HUDEP-2 (cell line): ENCODE measurements at regions not wholly inside any gene's neighbourhood (a gene's known extent, or its start where the extent isn't known, plus 50 kb on each side); places are given as distances from the start of the nearest gene placed in this dataset.
"Not testable (repeated sequence)": the region's sequence is repeated elsewhere in the genome, so short reads cannot be mapped to it uniquely, and the experiment has no call there.

ENCODE experiments used
- DNase-seq, 76 experiments: peaks; one replicate each; lab custom pipeline; 2025; ENCODE audit not compliant: unreplicated experiment in 76 of 76; lab: John Stamatoyannopoulos, UW

DNA sequence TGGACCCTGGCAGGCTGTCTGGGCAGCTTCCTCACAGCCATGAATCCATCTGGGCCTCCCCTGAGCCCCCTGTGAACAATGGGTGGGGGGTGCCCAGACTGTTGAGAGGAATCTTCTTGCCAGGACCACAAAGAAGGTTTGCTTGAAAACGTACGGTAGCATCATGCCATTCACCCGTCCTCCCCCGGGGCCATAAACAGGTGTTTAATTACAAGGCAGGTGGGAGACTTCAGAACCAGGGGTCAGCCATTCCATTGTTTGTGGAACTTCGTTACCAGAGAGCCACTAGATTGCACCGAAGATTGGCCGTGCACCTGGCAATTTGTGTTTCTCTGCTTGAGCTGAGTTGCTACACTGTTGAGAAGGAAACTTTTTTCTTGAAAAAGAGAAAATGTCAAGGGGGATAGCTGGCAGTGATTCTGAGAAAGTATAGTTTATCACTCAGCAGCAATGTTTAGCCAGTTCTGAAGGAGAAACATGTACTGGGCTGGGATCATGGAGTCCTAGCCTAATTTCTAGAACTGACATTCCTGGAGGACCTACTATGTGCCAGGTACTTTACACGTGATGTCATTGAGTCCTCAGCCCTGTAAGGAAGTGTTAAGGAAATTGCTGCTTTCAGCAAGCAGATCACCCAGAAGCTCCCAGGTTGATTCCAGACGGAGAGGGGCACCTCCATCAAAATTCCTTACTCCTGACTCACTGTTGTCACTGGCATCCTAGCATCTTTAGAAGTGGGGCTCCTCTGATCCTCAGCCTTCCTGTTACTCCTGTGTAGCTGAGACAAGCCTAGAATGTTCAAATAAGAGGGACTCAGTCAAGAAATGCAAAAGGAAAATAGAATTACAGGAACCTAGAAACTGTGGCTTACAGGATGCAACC is 103.8 kb upstream of the UBE2E1 start:
- DNase-seq, result no peak

- no peak for DNase-seq
Observed at GRCh38 chr3:23704298-23704697, 101.5 kb upstream of the UBE2E1 start.

DNA sequence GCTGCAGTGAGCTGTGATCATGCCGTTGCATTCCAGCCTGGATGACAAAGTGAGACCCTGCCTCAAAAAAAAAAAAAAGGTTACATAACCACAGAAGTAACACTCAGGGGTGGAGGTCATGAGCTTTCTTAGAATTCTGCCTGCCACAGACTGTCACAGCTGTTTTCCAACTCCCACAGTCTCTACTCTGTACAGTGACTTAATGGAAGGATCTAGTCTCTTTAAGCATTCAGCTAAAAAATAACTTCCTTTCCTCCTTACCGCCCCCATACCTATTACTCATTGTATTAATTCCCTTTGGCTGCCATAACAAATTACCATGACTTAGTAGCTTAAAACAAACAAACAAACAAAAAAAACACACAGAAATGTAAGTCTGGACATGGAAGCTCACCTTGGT is 99.6 kb upstream of the UBE2E1 start:
- no peak for DNase-seq

- no peak for DNase-seq
Observed at GRCh38 chr3:23709987-23710386, 95.8 kb upstream of the UBE2E1 start.

GRCh38 chr3:23710555-23710954 is 95.2 kb upstream of the UBE2E1 start:
- DNase-seq, result no peak

DNA sequence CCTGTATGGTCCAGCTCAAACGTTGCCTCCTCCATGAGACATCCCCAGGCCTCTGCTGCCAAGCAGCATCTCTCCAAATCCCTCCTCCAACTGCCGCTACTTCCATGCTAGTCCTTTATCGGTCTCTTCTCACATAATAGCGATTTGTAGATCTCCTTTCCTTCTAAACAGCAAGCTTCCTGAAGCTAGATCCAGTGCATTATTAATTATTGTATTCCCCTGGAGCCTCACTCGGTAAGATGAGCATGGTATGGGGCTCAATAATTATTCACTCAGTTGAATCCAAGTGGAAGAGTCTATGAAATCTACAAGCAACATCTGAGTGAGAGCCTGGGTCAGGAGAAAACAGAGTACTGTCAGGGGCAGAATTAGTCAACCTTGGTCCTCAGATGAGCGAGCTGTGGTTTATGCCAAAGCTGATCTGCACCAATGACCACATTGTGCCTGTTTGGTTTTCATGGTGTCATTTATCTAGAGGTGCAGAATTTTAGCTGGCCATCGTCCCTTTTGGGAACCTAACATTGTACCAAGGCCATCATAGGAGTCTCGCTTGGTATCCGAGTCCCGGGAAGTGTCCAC is 93.8 kb upstream of the UBE2E1 start:
- DNase-seq, result no peak

DNA sequence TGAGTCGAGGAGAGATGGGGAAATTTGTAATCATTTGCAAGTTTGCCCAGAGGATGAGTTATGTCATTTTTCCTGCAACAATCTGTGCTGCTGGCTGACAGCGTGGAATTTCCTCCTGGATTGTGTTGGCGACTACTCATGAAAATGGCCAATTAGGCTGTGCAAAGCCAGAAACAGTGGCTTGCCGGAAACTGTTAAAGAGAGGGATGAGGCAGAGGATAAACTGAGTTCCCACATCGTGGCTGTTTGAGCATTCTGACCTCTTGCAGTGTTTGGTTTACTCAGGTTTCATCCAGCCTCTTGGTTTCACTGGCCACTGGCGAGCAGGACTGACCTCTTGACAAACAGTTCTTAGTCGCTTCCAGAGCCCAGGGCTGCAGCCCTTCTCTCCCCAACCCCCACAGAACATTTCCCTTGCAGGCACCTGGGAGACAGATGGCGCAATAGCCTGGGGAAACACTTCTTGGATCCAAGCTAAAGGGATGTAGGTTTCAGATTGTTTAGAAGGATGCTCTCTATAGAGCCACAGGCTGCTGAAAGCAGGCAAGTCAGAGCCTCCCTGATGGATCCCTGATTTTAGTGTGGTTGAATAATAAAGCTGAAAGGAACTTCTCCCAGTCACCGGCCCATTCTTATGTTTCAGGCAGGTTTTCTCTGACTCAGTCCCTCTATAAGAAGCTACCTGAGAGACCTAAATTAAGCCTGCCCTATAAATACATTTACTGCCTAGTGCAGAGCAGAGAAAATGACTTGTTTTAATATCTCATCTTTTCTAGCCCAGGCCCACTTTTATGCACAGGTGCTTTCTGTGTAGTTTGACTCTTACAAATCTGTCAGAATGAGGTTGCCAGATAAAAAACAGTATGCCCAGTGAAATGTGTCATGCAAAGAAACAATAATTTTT is 92.8 kb upstream of the UBE2E1 start:
- no peak for DNase-seq

GRCh38 chr3:23713641-23714040 is 92.1 kb upstream of the UBE2E1 start:
- DNase-seq, result no peak

GRCh38 chr3:23720059-23720458 is 85.7 kb upstream of the UBE2E1 start:
- DNase-seq, result no peak

DNA sequence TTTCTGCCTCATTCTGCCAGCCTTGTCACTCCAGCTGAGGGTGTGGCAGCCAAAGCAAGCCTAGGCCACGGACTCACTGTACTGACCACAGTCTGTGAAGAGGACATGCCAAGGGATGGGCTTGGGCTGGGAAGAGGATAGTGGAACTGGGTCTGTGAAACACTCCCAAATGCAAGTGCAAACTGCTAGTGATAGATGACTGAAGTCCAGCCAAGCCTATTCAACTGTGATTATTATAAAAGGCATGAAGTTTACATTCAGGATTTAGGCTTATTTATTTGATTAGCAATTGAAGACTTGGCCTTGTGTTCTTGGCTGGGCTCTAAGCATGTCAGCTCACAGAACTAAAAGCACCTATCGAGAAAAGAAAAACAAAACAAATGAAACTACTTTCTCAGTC is 84.9 kb upstream of the UBE2E1 start:
- no peak for DNase-seq

DNA sequence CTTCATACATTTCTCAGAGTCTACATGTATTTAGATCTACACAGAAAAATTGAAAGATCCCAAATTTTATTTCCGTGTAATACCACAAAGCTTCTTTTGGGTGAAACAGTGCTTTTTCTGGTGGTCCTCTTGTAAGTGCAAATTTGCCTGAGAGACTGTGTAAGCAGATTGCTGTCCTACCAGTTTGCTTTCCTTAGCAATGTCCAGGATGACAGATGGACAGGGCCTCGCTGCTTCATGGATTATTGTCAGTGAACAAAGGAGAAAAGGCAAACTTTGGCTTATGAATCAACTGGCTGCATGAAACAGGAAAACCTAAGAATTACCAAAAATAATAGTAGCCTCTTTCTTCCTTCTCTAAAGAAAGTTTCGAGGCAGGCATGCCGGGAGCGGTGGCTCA is 82.6 kb upstream of the UBE2E1 start:
- DNase-seq, result no peak

DNA sequence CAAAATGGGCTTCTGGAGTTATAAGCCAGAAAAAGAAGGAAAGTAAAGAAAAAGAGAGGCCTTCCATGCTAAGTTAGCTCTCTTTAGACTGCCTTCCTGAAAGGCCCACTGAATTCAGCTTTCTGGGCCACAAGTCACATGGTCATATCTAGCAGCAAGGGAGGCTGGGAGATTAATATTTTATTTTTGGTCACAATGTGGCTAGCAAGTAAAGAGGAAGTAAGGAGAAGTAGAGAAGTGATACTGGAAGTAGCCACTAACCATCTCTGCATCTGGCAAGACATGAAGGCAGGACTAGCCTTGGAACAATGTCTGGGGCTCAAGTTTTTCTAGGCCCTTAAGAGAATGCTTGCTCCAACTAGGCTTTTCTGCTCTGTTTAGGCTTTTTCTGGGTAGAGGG is 81.8 kb upstream of the UBE2E1 start:
- DNase-seq, result no peak

- no peak for DNase-seq
Observed at GRCh38 chr3:23726811-23727548, 78.8 kb upstream of the UBE2E1 start.

GRCh38 chr3:23728601-23729117 is 77.1 kb upstream of the UBE2E1 start:
- DNase-seq, result no peak

- not testable (repeated sequence) for DNase-seq
Observed at GRCh38 chr3:23729362-23729761, 76.4 kb upstream of the UBE2E1 start.

GRCh38 chr3:23734481-23734880 is 71.3 kb upstream of the UBE2E1 start:
- no peak for DNase-seq

DNA sequence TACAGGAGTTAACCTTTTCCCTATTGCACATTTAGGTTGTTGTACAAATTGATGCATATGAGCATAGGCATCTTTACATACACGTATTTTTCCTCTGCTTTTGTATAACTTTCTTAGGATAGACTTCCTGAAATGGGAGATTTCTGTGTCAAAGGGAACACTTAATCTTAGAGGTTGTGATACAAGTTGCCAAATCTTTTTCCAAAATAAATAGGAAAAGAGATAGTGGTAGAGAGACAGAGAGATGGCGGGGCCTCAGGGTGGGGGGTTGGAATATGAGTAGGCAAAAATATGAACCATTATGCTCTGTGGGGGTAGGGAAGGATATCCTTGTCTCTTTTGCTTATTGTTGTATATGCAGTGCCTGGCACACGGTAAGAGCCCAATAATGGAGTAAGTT is 70.7 kb upstream of the UBE2E1 start:
- DNase-seq, result no peak

DNA sequence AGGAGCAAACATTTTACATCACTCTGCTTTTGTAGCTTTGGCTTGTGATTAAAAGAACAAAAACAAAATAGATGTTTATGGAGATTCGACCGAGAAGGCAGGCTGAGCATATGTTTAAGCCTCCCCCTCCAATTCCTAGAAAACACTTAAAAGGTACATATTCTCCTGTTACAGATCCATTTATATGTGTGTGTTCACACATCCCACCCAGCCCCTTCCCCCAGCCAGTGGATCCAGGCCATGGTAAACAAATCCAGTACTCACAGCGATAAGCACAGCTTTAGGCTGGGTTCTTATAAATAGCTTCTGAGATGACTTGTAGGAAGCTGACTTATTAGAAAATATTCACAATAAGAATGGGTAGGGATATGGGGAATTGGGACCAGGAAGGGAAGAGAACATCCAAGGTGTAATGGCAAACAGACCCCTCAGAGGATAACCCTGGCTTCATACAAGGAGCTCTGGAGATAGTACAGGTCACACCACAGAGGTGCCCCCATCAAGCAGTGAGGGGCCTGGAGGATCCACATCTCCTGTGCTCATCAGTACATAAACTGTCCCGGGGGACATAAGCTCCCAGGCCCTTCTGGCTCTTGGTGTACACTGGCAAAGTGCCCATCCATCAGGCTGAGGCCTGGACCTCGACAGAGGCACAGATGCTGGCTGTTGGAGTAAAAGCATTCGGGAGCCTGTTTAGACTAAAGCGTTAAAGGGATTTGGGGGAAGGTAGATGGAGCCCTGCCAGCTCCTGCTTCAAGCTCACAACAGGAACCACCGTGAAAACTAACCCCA is 70.0 kb upstream of the UBE2E1 start:
- DNase-seq, result no peak

DNA sequence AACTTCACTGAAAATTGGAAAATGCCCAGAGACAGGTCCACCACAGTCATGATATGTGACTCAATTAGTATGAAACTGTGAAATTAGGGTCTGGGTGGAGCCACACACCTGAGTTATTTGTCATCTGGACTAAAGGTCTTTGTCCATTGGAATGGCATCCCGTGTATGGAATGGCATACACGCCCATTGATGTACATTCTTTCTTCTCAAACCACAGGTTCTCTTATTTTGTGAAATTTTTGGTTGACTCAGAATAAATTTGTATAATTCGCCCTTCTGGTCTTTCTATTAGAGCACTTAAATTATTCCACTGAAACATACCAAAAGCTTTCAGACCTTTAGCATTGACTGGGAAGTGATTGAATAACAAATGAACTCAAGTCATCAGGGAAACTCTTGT is 66.8 kb upstream of the UBE2E1 start:
- DNase-seq, result no peak

DNA sequence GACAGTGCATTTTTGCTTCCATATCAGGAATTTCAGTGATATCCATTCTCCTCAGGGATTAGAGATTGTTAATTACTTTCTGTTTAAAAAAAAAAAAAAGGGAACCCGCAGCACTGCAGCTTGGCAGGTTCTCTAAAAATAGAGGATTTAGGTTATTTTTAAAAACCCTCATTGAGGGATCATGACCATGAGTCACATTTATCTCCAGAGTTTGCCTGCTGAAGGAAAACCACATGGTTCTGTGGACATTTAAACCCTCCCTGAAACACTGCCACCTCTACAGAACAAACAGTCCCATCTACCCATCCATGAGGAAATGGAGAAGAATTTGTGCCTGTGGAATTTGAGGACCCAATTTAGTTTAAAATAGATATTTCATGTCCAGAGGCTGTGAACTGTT is 66.2 kb upstream of the UBE2E1 start:
- peak in 2 of 76 experiments; percentile 7 to 12 for DNase-seq
